ENCODE measurements at regions not wholly inside any gene's neighbourhood (a gene's known extent, or its start where the extent isn't known, plus 50 kb on each side); places are given as distances from the start of the nearest gene placed in this dataset.

- TF ChIP-seq ELK1 (IDR thresholded peaks at IDR 0.05; ENCODE audit: low read depth, low read length) (no peak), KDM5A (IDR thresholded peaks at IDR 0.05) (no peak), JUNB (IDR thresholded peaks at IDR 0.05) (no peak)
Measured at GRCh38 chr11:37666960-37667359, 1068.9 kb upstream of the RAG2 start.
